IMR-90 (cell line): ENCODE measurements at regions not wholly inside any gene's neighbourhood (a gene's known extent, or its start where the extent isn't known, plus 50 kb on each side); places are given as distances from the start of the nearest gene placed in this dataset.

Source experiments
- ATAC-seq: fragments of 200-7000 bp; cut with Tn5 transposase; 2 replicates; pipeline ENCODE4 v1.9.1; 2020; ENCODE audit warnings: low read depth, mild to moderate bottlenecking, moderate library complexity
- BruUV-seq: library from RNA; stranded (reverse); fragments of 400-500 nt; replicated peaks from 2 replicates; lab custom pipeline; 2021; lab: Mats Ljungman, UMichigan
- CTCF ChIA-PET: fragments of 300-600 bp; formaldehyde crosslinking; extraction: SDS; loops from one replicate; lab custom pipeline; 2021; ENCODE audit warnings: antibody characterized with exemption; lab: Yijun Ruan, JAX
- POLR2A ChIA-PET: fragments of 300-600 bp; sonication (Branson Sonifier 250); formaldehyde crosslinking; loops from one replicate; lab custom pipeline; 2022; ENCODE audit warnings: antibody characterized with exemption; ENCODE audit not compliant: unreplicated experiment; lab: Charles Lee
- DNase-seq: peaks from one replicate; pipeline ENCODE4 v3.0.0; 2013
- H2AFZ ChIP-seq: replicated peaks from 2 replicates; pipeline ENCODE3; 2013; ENCODE audit warnings: low read length, mild to moderate bottlenecking; ENCODE audit not compliant: poor library complexity
- H2AK5ac ChIP-seq: 2 replicates; pipeline ENCODE4 v1.6.1; 2013; ENCODE audit warnings: low read depth, low read length, inconsistent platforms
- H2AK9ac ChIP-seq: replicated peaks from 2 replicates; pipeline ENCODE3; 2013; ENCODE audit warnings: mild to moderate bottlenecking, low read depth, low read length, moderate library complexity; ENCODE audit not compliant: poor library complexity
- H2BK120ac ChIP-seq: 2 replicates; pipeline ENCODE4 v1.6.1; 2013; ENCODE audit warnings: low read depth, low read length, inconsistent platforms
- H2BK15ac ChIP-seq: 3 replicates; pipeline ENCODE4 v1.6.1; 2013; ENCODE audit warnings: low read depth, low read length, inconsistent platforms
- H2BK20ac ChIP-seq: 2 replicates; pipeline ENCODE4 v1.6.1; 2013; ENCODE audit warnings: low read depth, mild to moderate bottlenecking, inconsistent platforms, low read length, moderate library complexity
- H2BK5ac ChIP-seq: 2 replicates; pipeline ENCODE4 v1.6.1; 2013; ENCODE audit warnings: mild to moderate bottlenecking, low read depth, low read length, inconsistent platforms; ENCODE audit not compliant: poor library complexity, severe bottlenecking
- H3K14ac ChIP-seq: replicated peaks from 2 replicates; pipeline ENCODE4 v1.6.1; 2013; ENCODE audit warnings: low read depth, low read length, inconsistent platforms
- H3K18ac ChIP-seq: 2 replicates; pipeline ENCODE4 v1.6.1; 2013; ENCODE audit warnings: low read depth, low read length, control low read depth
- H3K23ac ChIP-seq: 2 replicates; pipeline ENCODE4 v1.6.1; 2013; ENCODE audit warnings: low read depth, low read length, inconsistent platforms
- H3K27ac ChIP-seq: 2 replicates; pipeline ENCODE4 v1.5.1; 2013; ENCODE audit warnings: mild to moderate bottlenecking, control low read depth, low read length; ENCODE audit not compliant: insufficient read depth
- H3K27me3 ChIP-seq: 2 replicates; pipeline ENCODE4 v1.6.1; 2013; ENCODE audit warnings: low read length; ENCODE audit not compliant: control insufficient read depth, insufficient read depth
- H3K36me3 ChIP-seq: 2 replicates; pipeline ENCODE4 v1.6.1; 2013; ENCODE audit warnings: low read length, mixed read lengths; ENCODE audit not compliant: control insufficient read depth, insufficient read depth
- H3K4ac ChIP-seq: 2 replicates; pipeline ENCODE4 v1.6.1; 2013; ENCODE audit warnings: low read depth, low read length, inconsistent platforms
- H3K4me1 ChIP-seq: 2 replicates; pipeline ENCODE4 v1.6.1; 2013; ENCODE audit warnings: low read length, mixed read lengths; ENCODE audit not compliant: control insufficient read depth, insufficient read depth
- H3K4me2 ChIP-seq: 2 replicates; pipeline ENCODE4 v1.6.1; 2013; ENCODE audit warnings: low read depth, mild to moderate bottlenecking, control low read depth, low read length, moderate library complexity
- H3K4me3 ChIP-seq: 2 replicates; pipeline ENCODE4 v1.5.1; 2013; ENCODE audit warnings: low read depth, mild to moderate bottlenecking, control low read depth, low read length, moderate library complexity; ENCODE audit not compliant: insufficient read depth
- H3K56ac ChIP-seq: 2 replicates; pipeline ENCODE4 v1.6.1; 2013; ENCODE audit warnings: low read length, inconsistent platforms; ENCODE audit not compliant: insufficient read depth; ENCODE audit errors: extremely low read depth
- H3K79me1 ChIP-seq, 2 experiments: 2 replicates each; pipeline ENCODE4 v1.6.1; 2013; ENCODE audit warnings: low read length in 2 of 2, inconsistent platforms in 1 of 2, low read depth in 1 of 2
- H3K9ac ChIP-seq: 2 replicates; pipeline ENCODE4 v1.6.1; 2013; ENCODE audit warnings: low read depth, low read length, control low read depth
- H3K9me1 ChIP-seq: 2 replicates; pipeline ENCODE4 v1.6.1; 2013; ENCODE audit warnings: low read length, inconsistent platforms; ENCODE audit not compliant: insufficient read depth
- H3K9me3 ChIP-seq: 2 replicates; pipeline ENCODE4 v1.6.1; 2013; ENCODE audit warnings: low read length; ENCODE audit not compliant: control insufficient read depth, insufficient read depth
- H4K20me1 ChIP-seq: 2 replicates; pipeline ENCODE4 v1.6.1; 2013; ENCODE audit warnings: low read length, inconsistent platforms; ENCODE audit not compliant: insufficient read depth
- H4K5ac ChIP-seq: 2 replicates; pipeline ENCODE4 v1.6.1; 2013; ENCODE audit warnings: mild to moderate bottlenecking, low read depth, low read length, control low read depth
- H4K8ac ChIP-seq, 2 experiments: 2 replicates each; pipeline ENCODE4 v1.6.1; 2013; ENCODE audit warnings: low read depth in 2 of 2, low read length in 2 of 2, control low read depth in 1 of 2, inconsistent platforms in 1 of 2
- H4K91ac ChIP-seq: 2 replicates; pipeline ENCODE4 v1.6.1; 2013; ENCODE audit warnings: low read depth, low read length, inconsistent platforms; ENCODE audit not compliant: insufficient read depth
- BHLHE40 ChIP-seq: fragments of 150-350 bp; IDR thresholded peaks from 2 replicates; pipeline ENCODE4 v1.6.1; 2016; ENCODE audit warnings: mild to moderate bottlenecking, low read depth, low read length
- CEBPB ChIP-seq: IDR thresholded peaks from 2 replicates; pipeline ENCODE4 v1.6.1; 2012; ENCODE audit warnings: low read depth, low read length, improper control_type of control experiment
- CHD1 ChIP-seq: IDR thresholded peaks from 2 replicates; pipeline ENCODE4 v1.6.1; 2012; ENCODE audit warnings: low read depth, low read length, improper control_type of control experiment
- FOS ChIP-seq: fragments of 150-350 bp; IDR thresholded peaks from 2 replicates; pipeline ENCODE4 v1.6.1; 2016; ENCODE audit warnings: low read depth, low read length
- MAFK ChIP-seq: IDR thresholded peaks from 2 replicates; pipeline ENCODE4 v1.6.1; 2012; ENCODE audit warnings: low read depth, low read length, improper control_type of control experiment
- MAZ ChIP-seq: IDR thresholded peaks from 2 replicates; pipeline ENCODE4 v1.6.1; 2012; ENCODE audit warnings: low read depth, mild to moderate bottlenecking, low read length, improper control_type of control experiment, moderate library complexity, borderline replicate concordance
- MXI1 ChIP-seq: IDR thresholded peaks from 2 replicates; pipeline ENCODE4 v1.6.1; 2012; ENCODE audit warnings: low read depth, mild to moderate bottlenecking, low read length, moderate library complexity, borderline replicate concordance
- NFE2L2 ChIP-seq: fragments of 150-350 bp; IDR thresholded peaks from 2 replicates; pipeline ENCODE4 v1.6.1; 2016; ENCODE audit warnings: low read depth, mild to moderate bottlenecking, low read length
- POLR2A ChIP-seq: IDR thresholded peaks from 2 replicates; pipeline ENCODE4 v1.6.1; 2012; ENCODE audit warnings: mild to moderate bottlenecking, low read depth, low read length
- RAD21 ChIP-seq: IDR thresholded peaks from 2 replicates; pipeline ENCODE4 v1.6.1; 2012; ENCODE audit warnings: low read length, improper control_type of control experiment
- RCOR1 ChIP-seq: IDR thresholded peaks from 2 replicates; pipeline ENCODE4 v1.6.1; 2012; ENCODE audit warnings: mild to moderate bottlenecking, low read length, improper control_type of control experiment; ENCODE audit not compliant: insufficient replicate concordance
- RFX5 ChIP-seq: IDR thresholded peaks from 2 replicates; pipeline ENCODE4 v1.8.0; 2012; ENCODE audit warnings: low read depth, mild to moderate bottlenecking, low read length, moderate library complexity
- SMC3 ChIP-seq: fragments of 150-350 bp; IDR thresholded peaks from 2 replicates; pipeline ENCODE4 v1.6.1; 2016; ENCODE audit warnings: low read depth, mild to moderate bottlenecking, antibody characterized with exemption, low read length, moderate library complexity
- WGBS, 2 experiments: methylation state at CpG; one replicate each; pipeline versions ENCODE4 v1.1.5 to v1.1.7; 2013; ENCODE audit warnings: missing lambda C conversion rate in 2 of 2; ENCODE audit not compliant: insufficient read length in 1 of 2; ENCODE audit errors: extremely low coverage in 2 of 2; 5-methylcytosine and 5-hydroxymethylcytosine counted together
- dilution Hi-C: fragments of 300-500 bp; cut with HindIII; formaldehyde crosslinking; loops from one replicate; pipeline ENCODE4 v1.14.3; 2018; ENCODE audit warnings: low sequenced_read_pairs; ENCODE audit not compliant: unreplicated experiment
- in situ Hi-C: fragments of 300-500 bp; cut with MboI; formaldehyde crosslinking; loops from 3 replicates; pipeline ENCODE4 v1.14.3; 2019; ENCODE audit warnings: low sequenced_read_pairs, inconsistent platforms, mixed read lengths
- intact Hi-C: fragments of 100-400 bp; cut with micrococcal nuclease; formaldehyde crosslinking; loops from 2 replicates; pipeline ENCODE4 v1.10.0; 2022
- TF ChIP-seq, protein P1 (sequence below): fragments of 150-350 bp; IDR thresholded peaks from 2 replicates; pipeline ENCODE4 v1.6.1; 2016; ENCODE audit warnings: low read depth, mild to moderate bottlenecking, low read length, moderate library complexity, borderline replicate concordance
- TF ChIP-seq, protein P2 (sequence below): fragments of 150-350 bp; IDR thresholded peaks from 2 replicates; pipeline ENCODE4 v1.6.1; 2017; ENCODE audit warnings: mild to moderate bottlenecking, antibody characterized with exemption, low read length, low read depth
- TF ChIP-seq, protein P3 (sequence below): conservative IDR thresholded peaks from 2 replicates; pipeline ENCODE4 v1.5.1; 2012; ENCODE audit warnings: mild to moderate bottlenecking, low read depth, low read length, improper control_type of control experiment

DNA sequence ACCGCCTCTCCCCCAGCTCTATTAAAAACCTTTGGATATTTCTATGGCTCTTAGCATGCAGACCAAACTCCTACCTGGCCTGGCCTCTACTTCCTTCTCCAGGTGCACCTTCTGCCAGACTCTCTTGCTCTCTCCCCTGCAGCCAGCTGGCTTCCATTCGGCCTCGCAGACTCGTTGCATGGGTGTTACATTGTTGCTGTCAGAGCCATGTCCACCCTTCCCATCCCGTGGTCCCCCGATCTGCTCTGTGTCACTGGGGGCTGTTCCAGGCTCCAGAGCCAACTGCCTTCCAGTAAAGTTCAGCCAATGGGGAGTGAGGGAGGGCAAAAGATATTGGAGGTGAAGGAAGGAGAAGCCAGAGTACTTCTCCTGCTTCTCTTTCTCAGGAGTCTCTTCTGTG is 112.5 kb upstream of the LGALSL start:
- TF ChIP-seq MAFK (no peak), RCOR1 (no peak), NFE2L2 (no peak), MXI1 (no peak), SMC3 (no peak), CEBPB (no peak), FOS (no peak), CHD1 (no peak), RAD21 (no peak), BHLHE40 (no peak), MAZ (no peak), RFX5 (no peak), POLR2A (no peak)
- TF ChIP-seq, protein P1, sequence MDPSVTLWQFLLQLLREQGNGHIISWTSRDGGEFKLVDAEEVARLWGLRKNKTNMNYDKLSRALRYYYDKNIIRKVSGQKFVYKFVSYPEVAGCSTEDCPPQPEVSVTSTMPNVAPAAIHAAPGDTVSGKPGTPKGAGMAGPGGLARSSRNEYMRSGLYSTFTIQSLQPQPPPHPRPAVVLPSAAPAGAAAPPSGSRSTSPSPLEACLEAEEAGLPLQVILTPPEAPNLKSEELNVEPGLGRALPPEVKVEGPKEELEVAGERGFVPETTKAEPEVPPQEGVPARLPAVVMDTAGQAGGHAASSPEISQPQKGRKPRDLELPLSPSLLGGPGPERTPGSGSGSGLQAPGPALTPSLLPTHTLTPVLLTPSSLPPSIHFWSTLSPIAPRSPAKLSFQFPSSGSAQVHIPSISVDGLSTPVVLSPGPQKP: no peak
- TF ChIP-seq, protein P2, sequence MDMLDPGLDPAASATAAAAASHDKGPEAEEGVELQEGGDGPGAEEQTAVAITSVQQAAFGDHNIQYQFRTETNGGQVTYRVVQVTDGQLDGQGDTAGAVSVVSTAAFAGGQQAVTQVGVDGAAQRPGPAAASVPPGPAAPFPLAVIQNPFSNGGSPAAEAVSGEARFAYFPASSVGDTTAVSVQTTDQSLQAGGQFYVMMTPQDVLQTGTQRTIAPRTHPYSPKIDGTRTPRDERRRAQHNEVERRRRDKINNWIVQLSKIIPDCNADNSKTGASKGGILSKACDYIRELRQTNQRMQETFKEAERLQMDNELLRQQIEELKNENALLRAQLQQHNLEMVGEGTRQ: no peak
- TF ChIP-seq, protein P3, sequence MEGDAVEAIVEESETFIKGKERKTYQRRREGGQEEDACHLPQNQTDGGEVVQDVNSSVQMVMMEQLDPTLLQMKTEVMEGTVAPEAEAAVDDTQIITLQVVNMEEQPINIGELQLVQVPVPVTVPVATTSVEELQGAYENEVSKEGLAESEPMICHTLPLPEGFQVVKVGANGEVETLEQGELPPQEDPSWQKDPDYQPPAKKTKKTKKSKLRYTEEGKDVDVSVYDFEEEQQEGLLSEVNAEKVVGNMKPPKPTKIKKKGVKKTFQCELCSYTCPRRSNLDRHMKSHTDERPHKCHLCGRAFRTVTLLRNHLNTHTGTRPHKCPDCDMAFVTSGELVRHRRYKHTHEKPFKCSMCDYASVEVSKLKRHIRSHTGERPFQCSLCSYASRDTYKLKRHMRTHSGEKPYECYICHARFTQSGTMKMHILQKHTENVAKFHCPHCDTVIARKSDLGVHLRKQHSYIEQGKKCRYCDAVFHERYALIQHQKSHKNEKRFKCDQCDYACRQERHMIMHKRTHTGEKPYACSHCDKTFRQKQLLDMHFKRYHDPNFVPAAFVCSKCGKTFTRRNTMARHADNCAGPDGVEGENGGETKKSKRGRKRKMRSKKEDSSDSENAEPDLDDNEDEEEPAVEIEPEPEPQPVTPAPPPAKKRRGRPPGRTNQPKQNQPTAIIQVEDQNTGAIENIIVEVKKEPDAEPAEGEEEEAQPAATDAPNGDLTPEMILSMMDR: no peak
- H3K27me3 ChIP-seq: peaks cover 29% of the 10 kb centered on the region
- no peak for ATAC-seq
- no peaks in the 10 kb centered on the region for H3K9me1 ChIP-seq
- H4K91ac ChIP-seq: no peak overlapping the region
- WGBS, 2 experiments: 88% methylated on average over 5 of the region's 6 CpGs; no CpG with 5 or more reads in 1 of the 2 experiments
- H4K20me1 ChIP-seq: no peaks in the 10 kb centered on the region
- H3K9me3 ChIP-seq: no peaks in the 10 kb centered on the region
- no peak overlapping the region for H2BK20ac ChIP-seq
- H3K23ac ChIP-seq: no peak overlapping the region
- no peak overlapping the region for H3K14ac ChIP-seq
- ChIA-PET POLR2A (no interaction called here), CTCF (no interaction called here)
- H3K27ac ChIP-seq: no peak overlapping the region
- no TSS peak for BruUV-seq
- H3K18ac ChIP-seq: no peak overlapping the region
- H3K9ac ChIP-seq: no peak overlapping the region
- dilution Hi-C loops (no loop called here), in situ Hi-C loops (loop anchor here (25.0 kb wide), 1 partner anchor 696 kb away; no protein-coding TSS in a partner anchor), intact Hi-C loops (no loop called here)
- no peaks in the 10 kb centered on the region for H3K79me1 ChIP-seq
- H3K36me3 ChIP-seq: no peaks in the 10 kb centered on the region
- H2BK15ac ChIP-seq: no peak overlapping the region
- H3K4ac ChIP-seq: no peak overlapping the region
- no peak overlapping the region for H2BK120ac ChIP-seq
- H2AK9ac ChIP-seq: no peak overlapping the region
- no peak overlapping the region for H2AK5ac ChIP-seq
- H3K56ac ChIP-seq: no peak overlapping the region
- H3K4me2 ChIP-seq: no peak overlapping the region
- H2BK5ac ChIP-seq: no peak overlapping the region
- no peak overlapping the region for H3K4me3 ChIP-seq
- no peak overlapping the region for H4K8ac ChIP-seq
- no peak for DNase-seq
- H2AFZ ChIP-seq: no peak overlapping the region
- H3K4me1 ChIP-seq: no peaks in the 10 kb centered on the region
- H4K5ac ChIP-seq: no peak overlapping the region
